SH-SY5Y (cell line): ENCODE measurements at regions not wholly inside any gene's neighbourhood (a gene's known extent, or its start where the extent isn't known, plus 50 kb on each side); places are given as distances from the start of the nearest gene placed in this dataset.

Source experiments
- GATA2 ChIP-seq: IDR thresholded peaks from 2 replicates; pipeline ENCODE4 v1.6.1; 2011; ENCODE audit warnings: mild to moderate bottlenecking, low read depth, low read length
- GATA3 ChIP-seq: IDR thresholded peaks from 2 replicates; pipeline ENCODE4 v1.6.1; 2011; ENCODE audit warnings: low read depth, mild to moderate bottlenecking, low read length, moderate library complexity

DNA sequence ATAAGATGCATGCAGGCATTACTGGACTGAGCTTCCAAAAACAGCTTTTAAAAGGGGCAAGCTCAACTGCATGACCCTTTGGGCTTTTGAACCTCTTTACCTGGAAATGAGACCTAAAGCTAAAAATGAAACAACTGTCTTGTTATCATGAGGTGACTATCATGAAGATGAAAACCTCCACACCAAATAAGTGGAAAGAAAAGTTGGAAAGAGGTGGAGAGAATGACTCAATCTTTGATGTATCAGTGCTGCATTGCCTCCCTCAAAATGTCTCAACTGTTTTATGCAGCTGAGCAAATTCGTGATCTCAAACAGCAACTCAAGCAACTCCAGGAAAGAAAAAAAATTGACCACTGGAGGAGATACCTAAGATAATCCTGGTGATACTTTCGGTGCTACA is 307.1 kb downstream of the KBTBD8 start:
- no peak for TF ChIP-seq GATA3
- no peak for TF ChIP-seq GATA2
